ENCODE measurements at regions not wholly inside any gene's neighbourhood (a gene's known extent, or its start where the extent isn't known, plus 50 kb on each side); places are given as distances from the start of the nearest gene placed in this dataset.
"Not testable (repeated sequence)": the region's sequence is repeated elsewhere in the genome, so short reads cannot be mapped to it uniquely, and the experiment has no call there.

GRCh38 chrX:906586-906985 lies 276.0 kb downstream of the SHOX start:
- DNase-seq (ENCODE audit: low read depth), result no peak
- TF ChIP-seq CTCF (conservative IDR thresholded peaks at IDR 0.05; ENCODE audit: low read depth, low read length), result no peak
- no peak overlapping the region for H3K4me3 ChIP-seq (ENCODE audit: low read depth, low read length)

GRCh38 chrX:905848-906566 lies 275.4 kb downstream of the SHOX start:
- H3K4me3 ChIP-seq (ENCODE audit: low read depth, low read length), result no peak overlapping the region
- DNase-seq (ENCODE audit: low read depth), result no peak
- TF ChIP-seq CTCF (conservative IDR thresholded peaks at IDR 0.05; ENCODE audit: low read depth, low read length), result no peak

- no peak for DNase-seq (ENCODE audit: low read depth)
- H3K4me3 ChIP-seq (ENCODE audit: low read depth, low read length), result no peak overlapping the region
- TF ChIP-seq CTCF (conservative IDR thresholded peaks at IDR 0.05; ENCODE audit: low read depth, low read length), result no peak
These were observed 272.5 kb downstream of the SHOX start for GRCh38 chrX:903116-903515.

GRCh38 chrX:896256-896655 lies 265.7 kb downstream of the SHOX start:
- DNase-seq (ENCODE audit: low read depth), result no peak
- TF ChIP-seq CTCF (conservative IDR thresholded peaks at IDR 0.05; ENCODE audit: low read depth, low read length), result no peak
- H3K4me3 ChIP-seq (ENCODE audit: low read depth, low read length), result no peak overlapping the region

GRCh38 chrX:889966-890651 lies 259.5 kb downstream of the SHOX start:
- no peak for TF ChIP-seq CTCF (conservative IDR thresholded peaks at IDR 0.05; ENCODE audit: low read depth, low read length)
- no peak overlapping the region for H3K4me3 ChIP-seq (ENCODE audit: low read depth, low read length)
- DNase-seq (ENCODE audit: low read depth), result no peak

- H3K4me3 ChIP-seq (ENCODE audit: low read depth, low read length); DNase-seq (ENCODE audit: low read depth): not testable (repeated sequence)
These were observed 257.1 kb downstream of the SHOX start for GRCh38 chrX:887724-888123.

GRCh38 chrX:883588-883987 lies 253.0 kb downstream of the SHOX start:
- H3K4me3 ChIP-seq (ENCODE audit: low read depth, low read length), result no peak overlapping the region
- DNase-seq (ENCODE audit: low read depth), result no peak
- no peak for TF ChIP-seq CTCF (conservative IDR thresholded peaks at IDR 0.05; ENCODE audit: low read depth, low read length)

GRCh38 chrX:879756-880698 lies 249.4 kb downstream of the SHOX start:
- DNase-seq (ENCODE audit: low read depth), result not testable (repeated sequence)

More at GRCh38 chrX:879756-880698, 249.4 kb downstream of the SHOX start:
- H3K4me3 ChIP-seq (ENCODE audit: low read depth, low read length), result not testable (repeated sequence)
